Skeletal muscle satellite cell (primary cell): ENCODE measurements at regions not wholly inside any gene's neighbourhood (a gene's known extent, or its start where the extent isn't known, plus 50 kb on each side); places are given as distances from the start of the nearest gene placed in this dataset.

Experiments used
- H3K27me3 ChIP-seq: 2 replicates; pipeline ENCODE4 v1.7.0; 2013; ENCODE audit warnings: low read length; ENCODE audit not compliant: control insufficient read depth, insufficient read depth
- H3K36me3 ChIP-seq: 2 replicates; pipeline ENCODE4 v1.7.0; 2013; ENCODE audit warnings: mild to moderate bottlenecking, control low read depth, low read length; ENCODE audit not compliant: insufficient read depth
- H3K4me1 ChIP-seq: 2 replicates; pipeline ENCODE4 v1.7.0; 2013; ENCODE audit warnings: low read length; ENCODE audit not compliant: control insufficient read depth, insufficient read depth
- H3K4me2 ChIP-seq: 2 replicates; pipeline ENCODE4 v1.7.0; 2013; ENCODE audit warnings: mild to moderate bottlenecking, low read length
- H3K4me3 ChIP-seq: 2 replicates; pipeline ENCODE4 v1.7.0; 2013; ENCODE audit warnings: low read length
- H3K9ac ChIP-seq: 2 replicates; pipeline ENCODE4 v1.7.0; 2013; ENCODE audit warnings: mild to moderate bottlenecking, low read depth, low read length, moderate library complexity
- H3K9me3 ChIP-seq: replicated peaks from 2 replicates; pipeline ENCODE4 v1.7.0; 2013; ENCODE audit warnings: mild to moderate bottlenecking, control low read depth, low read length

- Histone ChIP-seq H3K36me3 (no peaks in the 10 kb centered on the region), H3K4me3 (no peak overlapping the region), H3K4me2 (no peak overlapping the region), H3K9ac (no peak overlapping the region), H3K4me1 (no peaks in the 10 kb centered on the region), H3K9me3 (no peaks in the 10 kb centered on the region), H3K27me3 (no peaks in the 10 kb centered on the region)
These were observed 261.1 kb downstream of the ADGRG6 start for GRCh38 chr6:142562865-142563264.

DNA sequence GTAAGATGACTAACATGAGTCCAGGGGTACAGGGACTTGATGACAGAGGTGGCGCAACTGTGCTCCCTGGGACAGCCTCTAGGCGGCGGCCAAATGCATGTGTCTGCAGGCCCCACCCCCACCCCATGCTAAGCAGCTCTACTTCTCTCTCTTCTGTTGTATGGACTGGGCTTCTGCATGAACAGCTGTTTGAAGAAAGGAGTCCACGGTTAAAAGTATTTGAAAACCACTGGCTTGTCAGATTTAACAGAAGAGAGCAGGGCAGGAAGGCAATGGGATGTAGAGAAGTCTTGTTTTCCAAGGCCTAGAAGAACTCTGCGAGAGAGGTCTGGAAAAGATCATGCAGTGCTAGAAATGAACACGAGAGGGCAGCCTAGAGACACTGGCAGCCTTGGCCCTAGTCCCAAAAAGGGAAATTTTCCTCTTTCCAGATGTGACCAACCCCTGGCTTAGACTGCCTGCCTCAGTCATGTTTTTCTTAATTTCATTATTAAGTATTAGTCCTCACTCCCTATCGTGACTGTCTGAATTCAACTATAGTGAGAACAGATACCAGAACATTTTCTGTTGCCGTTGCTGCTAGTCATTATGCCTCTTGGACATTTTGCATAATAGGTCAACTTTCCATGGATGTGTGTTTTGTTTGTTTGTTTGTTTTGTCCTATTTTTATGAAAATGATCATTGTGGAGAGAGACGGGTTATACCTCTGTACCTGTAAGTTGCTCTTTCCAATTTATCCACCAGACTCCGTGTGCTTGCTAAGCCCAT lies 265.0 kb downstream of the ADGRG6 start:
- Histone ChIP-seq H3K9ac (no peak overlapping the region), H3K9me3 (no peaks in the 10 kb centered on the region), H3K4me1 (peaks cover 21% of the 10 kb centered on the region), H3K36me3 (no peaks in the 10 kb centered on the region), H3K4me3 (no peak overlapping the region), H3K27me3 (no peaks in the 10 kb centered on the region), H3K4me2 (no peak overlapping the region)

- Histone ChIP-seq H3K4me2 (no peak overlapping the region), H3K27me3 (no peaks in the 10 kb centered on the region), H3K9ac (no peak overlapping the region), H3K36me3 (no peaks in the 10 kb centered on the region), H3K9me3 (no peaks in the 10 kb centered on the region), H3K4me3 (no peak overlapping the region), H3K4me1 (peaks cover 21% of the 10 kb centered on the region)
These were observed 265.7 kb downstream of the ADGRG6 start for GRCh38 chr6:142567461-142567860.

- Histone ChIP-seq H3K27me3 (no peaks in the 10 kb centered on the region), H3K9me3 (no peaks in the 10 kb centered on the region), H3K36me3 (no peaks in the 10 kb centered on the region), H3K4me2 (no peak overlapping the region), H3K9ac (peak overlapping the region; percentile 30), H3K4me1 (peaks cover 21% of the 10 kb centered on the region), H3K4me3 (no peak overlapping the region)
These were observed 267.2 kb downstream of the ADGRG6 start for GRCh38 chr6:142568857-142569597.

DNA sequence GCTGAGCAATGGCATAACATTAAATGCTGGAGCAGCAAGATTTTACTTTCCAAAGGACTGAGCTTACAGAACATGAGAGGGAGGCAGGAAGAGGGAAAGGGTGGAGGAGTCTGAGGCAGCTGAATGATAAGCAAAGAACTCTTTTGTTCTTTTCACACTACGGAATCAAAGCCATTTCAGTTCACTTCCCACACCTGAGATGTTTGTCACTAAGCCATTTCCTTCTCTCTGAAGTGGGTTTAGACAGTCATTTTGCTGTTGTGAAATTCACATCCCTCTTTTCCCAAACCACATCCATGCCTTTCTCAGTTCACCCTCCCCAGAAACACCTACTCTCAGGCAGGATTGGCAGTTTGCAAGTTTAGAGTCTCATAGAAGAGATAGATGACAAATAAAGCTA lies 267.9 kb downstream of the ADGRG6 start:
- Histone ChIP-seq H3K36me3 (no peaks in the 10 kb centered on the region), H3K4me3 (no peak overlapping the region), H3K9ac (peak overlapping the region; percentile 30)

DNA sequence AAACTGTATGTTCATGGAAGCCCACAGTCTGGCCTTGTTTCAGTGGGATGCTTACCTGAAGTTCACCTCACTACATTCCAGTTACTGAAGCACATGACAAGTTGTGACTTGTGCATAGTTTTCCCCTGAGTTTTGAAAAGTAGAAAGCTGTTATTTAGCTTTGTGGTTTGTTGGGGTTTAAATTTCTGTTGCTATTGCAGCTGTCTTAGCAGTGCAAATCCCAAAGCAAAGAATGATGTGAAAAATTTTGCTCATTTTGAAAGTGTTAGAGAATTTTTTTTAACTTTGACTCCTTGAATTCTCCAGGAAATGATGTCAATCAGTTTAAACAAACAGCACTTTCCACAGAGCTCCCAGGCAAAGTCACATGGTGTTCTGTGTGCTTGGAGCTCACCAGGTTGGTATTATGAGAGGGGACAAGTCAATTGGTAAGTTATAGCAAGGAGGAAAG lies 268.4 kb downstream of the ADGRG6 start:
- Histone ChIP-seq H3K27me3 (no peaks in the 10 kb centered on the region), H3K9ac (peak overlapping the region; percentile 30), H3K9me3 (no peaks in the 10 kb centered on the region), H3K36me3 (no peaks in the 10 kb centered on the region), H3K4me2 (peak overlapping the region; percentile 5), H3K4me3 (no peak overlapping the region), H3K4me1 (peaks cover 21% of the 10 kb centered on the region)

More for the DNA sequence above, 267.9 kb downstream of the ADGRG6 start:
- Histone ChIP-seq H3K4me2 (no peak overlapping the region), H3K4me1 (peaks cover 21% of the 10 kb centered on the region), H3K9me3 (no peaks in the 10 kb centered on the region), H3K27me3 (no peaks in the 10 kb centered on the region)

DNA sequence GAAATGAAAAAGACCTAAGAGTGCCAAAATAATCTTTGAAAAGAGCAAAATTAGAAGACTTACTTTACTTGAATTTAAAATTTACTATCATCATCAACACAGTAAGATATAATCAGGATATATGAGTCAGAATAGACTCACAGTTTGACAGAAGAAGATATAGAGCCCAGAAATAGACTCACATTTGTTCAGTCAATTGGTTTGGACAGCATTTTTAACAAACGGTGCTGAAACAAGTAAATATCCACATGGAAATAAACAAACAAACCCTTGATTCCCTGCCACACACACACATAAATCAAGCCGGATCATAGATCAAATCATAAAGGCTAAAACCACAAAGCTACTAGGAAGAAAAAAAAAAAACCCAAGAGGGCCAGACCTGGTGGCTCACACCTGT lies 291.1 kb downstream of the ADGRG6 start:
- no peaks in the 10 kb centered on the region for H3K36me3 ChIP-seq
- no peak overlapping the region for H3K4me2 ChIP-seq
- H3K4me3 ChIP-seq = no peak overlapping the region
- H3K9ac ChIP-seq = no peak overlapping the region
- no peaks in the 10 kb centered on the region for H3K9me3 ChIP-seq
- H3K4me1 ChIP-seq = no peaks in the 10 kb centered on the region
- H3K27me3 ChIP-seq = no peaks in the 10 kb centered on the region

DNA sequence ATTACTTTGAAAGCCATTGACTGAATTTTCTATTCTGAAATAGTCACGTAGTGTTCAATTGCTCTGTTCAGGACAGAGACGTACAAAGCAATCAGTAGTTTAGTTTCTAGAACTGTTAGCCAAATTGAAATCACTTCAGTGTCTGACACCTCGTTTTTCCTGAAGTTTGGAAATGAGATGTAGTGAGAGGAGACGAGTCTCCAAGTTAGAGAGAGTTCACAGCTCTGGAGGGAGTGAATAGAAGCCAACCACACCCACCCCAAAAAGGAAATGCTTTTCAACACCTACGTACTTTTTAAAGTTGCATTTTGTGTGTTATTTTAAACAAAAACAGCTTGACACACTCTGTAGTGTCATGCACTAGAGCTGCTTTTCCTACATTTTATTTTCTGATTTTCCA lies 296.0 kb downstream of the ADGRG6 start:
- Histone ChIP-seq H3K9ac (no peak overlapping the region), H3K4me3 (no peak overlapping the region), H3K4me2 (no peak overlapping the region), H3K36me3 (no peaks in the 10 kb centered on the region), H3K9me3 (no peaks in the 10 kb centered on the region), H3K4me1 (no peaks in the 10 kb centered on the region), H3K27me3 (no peaks in the 10 kb centered on the region)

GRCh38 chr6:142601427-142601826 lies 299.6 kb downstream of the ADGRG6 start:
- H3K4me2 ChIP-seq = no peak overlapping the region

DNA sequence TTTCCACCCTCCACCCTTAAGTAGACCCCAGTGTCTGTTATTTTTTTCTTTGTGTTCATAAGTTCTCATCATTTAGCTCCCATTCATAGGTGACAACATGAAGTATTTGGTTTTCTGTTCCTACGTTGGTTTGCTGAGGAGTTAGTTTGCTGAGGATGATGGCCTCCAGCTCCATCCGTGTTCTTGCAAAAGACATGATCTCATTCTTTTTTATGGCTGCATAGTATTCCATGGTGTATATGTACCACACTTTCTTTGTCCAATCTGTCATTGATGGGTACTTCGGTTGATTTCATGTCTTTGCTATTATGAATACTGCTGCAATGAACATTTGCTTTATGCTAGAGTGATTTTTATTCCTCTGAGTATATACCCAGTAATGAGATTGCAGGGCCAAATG lies 301.2 kb downstream of the ADGRG6 start:
- H3K4me3 ChIP-seq = no peak overlapping the region
- H3K9ac ChIP-seq = no peak overlapping the region
- no peaks in the 10 kb centered on the region for H3K4me1 ChIP-seq
- H3K9me3 ChIP-seq = no peaks in the 10 kb centered on the region
- H3K4me2 ChIP-seq = no peak overlapping the region
- peaks cover 2% of the 10 kb centered on the region for H3K27me3 ChIP-seq
- H3K36me3 ChIP-seq = no peaks in the 10 kb centered on the region

More at GRCh38 chr6:142601427-142601826, 299.6 kb downstream of the ADGRG6 start:
- H3K36me3 ChIP-seq = no peaks in the 10 kb centered on the region
- H3K4me3 ChIP-seq = no peak overlapping the region
- no peaks in the 10 kb centered on the region for H3K4me1 ChIP-seq
- no peak overlapping the region for H3K9ac ChIP-seq
- H3K9me3 ChIP-seq = no peaks in the 10 kb centered on the region
- H3K27me3 ChIP-seq = no peaks in the 10 kb centered on the region

DNA sequence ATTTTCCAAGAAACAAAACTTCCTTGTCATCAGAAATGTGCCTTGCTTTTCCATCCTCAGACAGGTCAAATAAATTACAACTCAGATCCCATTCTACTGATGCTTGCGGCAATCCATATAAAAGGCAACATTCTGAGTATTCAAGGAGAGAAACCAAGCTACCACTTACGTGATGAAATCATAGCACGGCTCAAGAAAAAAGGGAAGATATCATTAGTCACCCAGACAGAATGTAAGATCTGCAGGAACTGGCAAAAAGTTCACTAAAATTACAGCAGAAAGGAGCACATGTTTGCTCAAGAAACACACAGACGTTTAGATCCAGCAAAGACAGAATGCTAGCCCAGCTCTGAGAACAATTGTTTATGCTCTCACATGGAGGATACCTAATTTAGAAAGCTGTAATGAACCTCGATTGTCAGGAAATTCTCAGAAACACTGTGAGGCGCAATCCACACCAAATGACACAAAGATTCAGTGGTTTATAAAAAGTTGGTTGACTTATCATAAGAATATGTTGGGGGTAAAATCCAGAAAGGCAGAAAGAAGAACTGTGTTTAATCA lies 304.2 kb downstream of the ADGRG6 start:
- Histone ChIP-seq H3K9me3 (no peaks in the 10 kb centered on the region), H3K4me3 (no peak overlapping the region), H3K36me3 (no peaks in the 10 kb centered on the region), H3K4me1 (no peaks in the 10 kb centered on the region), H3K27me3 (peaks cover 5% of the 10 kb centered on the region), H3K4me2 (no peak overlapping the region), H3K9ac (no peak overlapping the region)
